ENCODE measurements at regions not wholly inside any gene's neighbourhood (a gene's known extent, or its start where the extent isn't known, plus 50 kb on each side); places are given as distances from the start of the nearest gene placed in this dataset.

GRCh38 chr4:189837471-189837870 lies 103.2 kb upstream of the FRG1 start:
- ChIA-PET POLR2A (ENCODE audit: unreplicated experiment) (no interaction called here), CTCF (no interaction called here)
- intact Hi-C loops (cut with micrococcal nuclease) (no loop called here), dilution Hi-C loops (cut with HindIII; ENCODE audit: low sequenced_read_pairs, unreplicated experiment) (no loop called here), in situ Hi-C loops (cut with MboI; ENCODE audit: low sequenced_read_pairs) (no loop called here)
- Histone ChIP-seq H2BK15ac (ENCODE audit: low read depth, low read length) (no peak overlapping the region), H2AFZ (replicated peaks; ENCODE audit: low read length, poor library complexity) (no peak overlapping the region), H2AK9ac (replicated peaks; ENCODE audit: low read depth, low read length, poor library complexity) (no peak overlapping the region), H3K4me2 (ENCODE audit: low read depth, low read length) (no peak overlapping the region), H3K56ac (ENCODE audit: extremely low read depth, insufficient read depth, low read length) (no peak overlapping the region), H4K5ac (ENCODE audit: low read depth, low read length) (no peak overlapping the region), H4K20me1 (ENCODE audit: insufficient read depth, low read length) (no peaks in the 10 kb centered on the region), H3K9ac (ENCODE audit: low read depth, low read length) (no peak overlapping the region), H2BK20ac (ENCODE audit: low read depth, low read length) (no peak overlapping the region), H3K79me1 (ENCODE audit: low read depth in 1 of 2, low read length in 2 of 2) (no peaks in the 10 kb centered on the region), H3K18ac (ENCODE audit: low read depth, low read length) (no peak overlapping the region), H3K27me3 (ENCODE audit: control insufficient read depth, insufficient read depth, low read length) (no peaks in the 10 kb centered on the region), H4K8ac (ENCODE audit: low read depth in 2 of 2, low read length in 2 of 2) (no peak overlapping the region), H3K23ac (ENCODE audit: low read depth, low read length) (no peak overlapping the region), H2BK5ac (ENCODE audit: low read depth, low read length, poor library complexity, severe bottlenecking) (no peak overlapping the region), H2AK5ac (ENCODE audit: low read depth, low read length) (no peak overlapping the region), H3K14ac (replicated peaks; ENCODE audit: low read depth, low read length) (no peak overlapping the region), H3K4ac (ENCODE audit: low read depth, low read length) (no peak overlapping the region), H2BK120ac (ENCODE audit: low read depth, low read length) (no peak overlapping the region), H3K27ac (ENCODE audit: insufficient read depth, low read length) (no peak overlapping the region), H3K36me3 (ENCODE audit: control insufficient read depth, insufficient read depth, low read length) (no peaks in the 10 kb centered on the region), H4K91ac (ENCODE audit: insufficient read depth, low read depth, low read length) (no peak overlapping the region), H3K4me1 (ENCODE audit: control insufficient read depth, insufficient read depth, low read length) (no peaks in the 10 kb centered on the region), H3K9me1 (ENCODE audit: insufficient read depth, low read length) (no peaks in the 10 kb centered on the region), H3K9me3 (ENCODE audit: control insufficient read depth, insufficient read depth, low read length) (peaks cover 17% of the 10 kb centered on the region), H3K4me3 (ENCODE audit: insufficient read depth, low read depth, low read length) (no peak overlapping the region)
- ATAC-seq (ENCODE audit: low read depth) (no peak), DNase-seq (no peak)
- TF ChIP-seq MAZ (IDR thresholded peaks at IDR 0.05; ENCODE audit: borderline replicate concordance, low read depth, low read length) (no peak), CHD1 (IDR thresholded peaks at IDR 0.05; ENCODE audit: low read depth, low read length) (no peak), BHLHE40 (IDR thresholded peaks at IDR 0.05; ENCODE audit: low read depth, low read length) (no peak), RCOR1 (IDR thresholded peaks at IDR 0.05; ENCODE audit: insufficient replicate concordance, low read length) (no peak), MXI1 (IDR thresholded peaks at IDR 0.05; ENCODE audit: borderline replicate concordance, low read depth, low read length) (no peak), MAFK (IDR thresholded peaks at IDR 0.05; ENCODE audit: low read depth, low read length) (no peak), POLR2A (IDR thresholded peaks at IDR 0.05; ENCODE audit: low read depth, low read length) (no peak)
- TF ChIP-seq, protein P1, sequence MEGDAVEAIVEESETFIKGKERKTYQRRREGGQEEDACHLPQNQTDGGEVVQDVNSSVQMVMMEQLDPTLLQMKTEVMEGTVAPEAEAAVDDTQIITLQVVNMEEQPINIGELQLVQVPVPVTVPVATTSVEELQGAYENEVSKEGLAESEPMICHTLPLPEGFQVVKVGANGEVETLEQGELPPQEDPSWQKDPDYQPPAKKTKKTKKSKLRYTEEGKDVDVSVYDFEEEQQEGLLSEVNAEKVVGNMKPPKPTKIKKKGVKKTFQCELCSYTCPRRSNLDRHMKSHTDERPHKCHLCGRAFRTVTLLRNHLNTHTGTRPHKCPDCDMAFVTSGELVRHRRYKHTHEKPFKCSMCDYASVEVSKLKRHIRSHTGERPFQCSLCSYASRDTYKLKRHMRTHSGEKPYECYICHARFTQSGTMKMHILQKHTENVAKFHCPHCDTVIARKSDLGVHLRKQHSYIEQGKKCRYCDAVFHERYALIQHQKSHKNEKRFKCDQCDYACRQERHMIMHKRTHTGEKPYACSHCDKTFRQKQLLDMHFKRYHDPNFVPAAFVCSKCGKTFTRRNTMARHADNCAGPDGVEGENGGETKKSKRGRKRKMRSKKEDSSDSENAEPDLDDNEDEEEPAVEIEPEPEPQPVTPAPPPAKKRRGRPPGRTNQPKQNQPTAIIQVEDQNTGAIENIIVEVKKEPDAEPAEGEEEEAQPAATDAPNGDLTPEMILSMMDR (conservative IDR thresholded peaks at IDR 0.05; ENCODE audit: low read depth, low read length): no peak
- WGBS, 2 experiments (ENCODE audit: extremely low coverage in 2 of 2, insufficient read length in 1 of 2): 0% methylated on average over 1 of the region's 5 CpGs; no CpG with 5 or more reads in 1 of the 2 experiments
- BruUV-seq (replicated peaks): no TSS peak

Data from IMR-90 (cell line).